Panc1 (cell line): ENCODE measurements at regions not wholly inside any gene's neighbourhood (a gene's known extent, or its start where the extent isn't known, plus 50 kb on each side); places are given as distances from the start of the nearest gene placed in this dataset.

Experiments
- ATAC-seq: fragments of 200-7000 bp; cut with Tn5 transposase; 2 replicates; pipeline ENCODE4 v1.9.1; 2020; ENCODE audit warnings: mild to moderate bottlenecking, moderate library complexity
- BruUV-seq: library from RNA; stranded (reverse); fragments of 400-500 nt; replicated peaks from 2 replicates; lab custom pipeline; 2021; lab: Mats Ljungman, UMichigan
- CTCF ChIA-PET: fragments of 300-600 bp; sonication (Branson Sonifier 250); formaldehyde crosslinking; loops from one replicate; lab custom pipeline; 2022; ENCODE audit warnings: antibody characterized with exemption; lab: Charles Lee
- POLR2A ChIA-PET: fragments of 300-600 bp; sonication (Branson Sonifier 250); formaldehyde crosslinking; loops from one replicate; lab custom pipeline; 2022; ENCODE audit warnings: antibody characterized with exemption; lab: Charles Lee
- DNase-seq: peaks from one replicate; pipeline ENCODE4 v3.0.0-alpha.2; 2010; ENCODE audit warnings: low read depth, low spot score
- H3K27ac ChIP-seq: 2 replicates; pipeline ENCODE4 v1.5.1; 2011; ENCODE audit warnings: mild to moderate bottlenecking, low read length, inconsistent platforms
- H3K27me3 ChIP-seq: fragments of 200-500 bp; sonication (Bioruptor generic); 2 replicates; pipeline ENCODE4 v1.6.0; 2014; ENCODE audit warnings: low read length, inconsistent platforms; ENCODE audit not compliant: control insufficient read depth, insufficient read depth
- H3K36me3 ChIP-seq: fragments of 200-500 bp; sonication (Bioruptor generic); 2 replicates; pipeline ENCODE4 v1.5.1; 2014; ENCODE audit warnings: inconsistent platforms, mild to moderate bottlenecking, low read length, moderate library complexity; ENCODE audit not compliant: control insufficient read depth, insufficient read depth
- H3K4me1 ChIP-seq: 2 replicates; pipeline ENCODE4 v1.5.1; 2011; ENCODE audit warnings: inconsistent platforms, mild to moderate bottlenecking, low read length, moderate library complexity; ENCODE audit not compliant: control insufficient read depth, insufficient read depth
- H3K4me3 ChIP-seq, 2 experiments: 2 replicates each; pipeline ENCODE4 v1.5.1; 2011 to 2012; ENCODE audit warnings: low read depth in 2 of 2, low read length in 2 of 2, mild to moderate bottlenecking in 2 of 2, inconsistent platforms in 1 of 2, moderate library complexity in 1 of 2
- H3K9me3 ChIP-seq: fragments of 200-500 bp; sonication (Bioruptor generic); 2 replicates; pipeline ENCODE4 v1.5.1; 2014; ENCODE audit warnings: low read depth, mild to moderate bottlenecking, inconsistent platforms, low read length, moderate library complexity; ENCODE audit not compliant: control insufficient read depth, insufficient read depth
- POLR2AphosphoS5 ChIP-seq: IDR thresholded peaks from 2 replicates; pipeline ENCODE4 v1.6.1; 2012; ENCODE audit warnings: mild to moderate bottlenecking, low read depth, low read length, moderate library complexity
- SIN3A ChIP-seq: IDR thresholded peaks from 2 replicates; pipeline ENCODE4 v1.6.1; 2012; ENCODE audit warnings: low read depth, mild to moderate bottlenecking, low read length, moderate library complexity, borderline replicate concordance; ENCODE audit not compliant: insufficient read depth
- TCF7L2 ChIP-seq: IDR thresholded peaks from 2 replicates; pipeline ENCODE4 v1.6.1; 2011; ENCODE audit warnings: mild to moderate bottlenecking, low read depth, low read length, inconsistent platforms
- in situ Hi-C: cut with HindIII; loops from 2 replicates; pipeline ENCODE4 v1.10.0; 2016; ENCODE audit warnings: low sequenced_read_pairs, low pct_unique_long_range_greater_than_20kb
- intact Hi-C: fragments of 100-400 bp; cut with micrococcal nuclease; formaldehyde crosslinking; loops from one replicate; pipeline ENCODE4 v1.10.0; 2022; ENCODE audit not compliant: unreplicated experiment
- TF ChIP-seq, protein P1 (sequence below), 2 experiments: IDR thresholded peaks; 2 replicates each; pipeline ENCODE4 v1.6.1; 2011 to 2012; ENCODE audit warnings: low read depth in 2 of 2, control low read depth in 1 of 2, low read length in 1 of 2, mild to moderate bottlenecking in 1 of 2, moderate library complexity in 1 of 2; ENCODE audit not compliant: insufficient read depth in 1 of 2
- TF ChIP-seq, protein P2 (sequence below): fragments of 450-650 bp; IDR thresholded peaks from 2 replicates; pipeline ENCODE4 v1.5.1; 2017; ENCODE audit warnings: mild to moderate bottlenecking

DNA sequence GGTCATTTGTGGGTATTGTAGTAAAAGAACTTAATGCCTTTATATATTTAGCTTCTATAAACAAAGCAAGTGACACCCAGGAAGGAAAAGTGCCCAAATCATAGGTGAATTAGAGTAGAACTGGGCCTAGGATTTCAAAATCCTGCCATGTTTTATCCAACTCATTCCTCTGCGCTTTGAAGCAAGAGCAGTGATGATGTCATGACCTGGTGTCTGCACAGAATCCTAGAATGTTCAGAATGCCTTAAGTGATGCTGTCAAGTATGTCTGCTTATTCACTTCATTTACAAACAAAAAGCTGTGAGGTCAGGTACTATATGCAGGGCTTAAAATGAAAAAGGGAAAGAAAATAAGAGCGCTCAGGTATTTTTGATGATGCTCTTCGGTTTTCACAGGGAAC, 737.2 kb upstream of the ANKRD30A start:
- Histone ChIP-seq H3K27ac (no peak overlapping the region), H3K36me3 (no peaks in the 10 kb centered on the region), H3K4me1 (no peaks in the 10 kb centered on the region), H3K27me3 (no peaks in the 10 kb centered on the region), H3K4me3 (no peak overlapping the region), H3K9me3 (no peaks in the 10 kb centered on the region)
- no peak for ATAC-seq
- no TSS peak for BruUV-seq
- intact Hi-C loops (no loop called here), in situ Hi-C loops (no loop called here)
- POLR2A ChIA-PET: no interaction called here
- DNase-seq: no peak
- TF ChIP-seq, protein P1, sequence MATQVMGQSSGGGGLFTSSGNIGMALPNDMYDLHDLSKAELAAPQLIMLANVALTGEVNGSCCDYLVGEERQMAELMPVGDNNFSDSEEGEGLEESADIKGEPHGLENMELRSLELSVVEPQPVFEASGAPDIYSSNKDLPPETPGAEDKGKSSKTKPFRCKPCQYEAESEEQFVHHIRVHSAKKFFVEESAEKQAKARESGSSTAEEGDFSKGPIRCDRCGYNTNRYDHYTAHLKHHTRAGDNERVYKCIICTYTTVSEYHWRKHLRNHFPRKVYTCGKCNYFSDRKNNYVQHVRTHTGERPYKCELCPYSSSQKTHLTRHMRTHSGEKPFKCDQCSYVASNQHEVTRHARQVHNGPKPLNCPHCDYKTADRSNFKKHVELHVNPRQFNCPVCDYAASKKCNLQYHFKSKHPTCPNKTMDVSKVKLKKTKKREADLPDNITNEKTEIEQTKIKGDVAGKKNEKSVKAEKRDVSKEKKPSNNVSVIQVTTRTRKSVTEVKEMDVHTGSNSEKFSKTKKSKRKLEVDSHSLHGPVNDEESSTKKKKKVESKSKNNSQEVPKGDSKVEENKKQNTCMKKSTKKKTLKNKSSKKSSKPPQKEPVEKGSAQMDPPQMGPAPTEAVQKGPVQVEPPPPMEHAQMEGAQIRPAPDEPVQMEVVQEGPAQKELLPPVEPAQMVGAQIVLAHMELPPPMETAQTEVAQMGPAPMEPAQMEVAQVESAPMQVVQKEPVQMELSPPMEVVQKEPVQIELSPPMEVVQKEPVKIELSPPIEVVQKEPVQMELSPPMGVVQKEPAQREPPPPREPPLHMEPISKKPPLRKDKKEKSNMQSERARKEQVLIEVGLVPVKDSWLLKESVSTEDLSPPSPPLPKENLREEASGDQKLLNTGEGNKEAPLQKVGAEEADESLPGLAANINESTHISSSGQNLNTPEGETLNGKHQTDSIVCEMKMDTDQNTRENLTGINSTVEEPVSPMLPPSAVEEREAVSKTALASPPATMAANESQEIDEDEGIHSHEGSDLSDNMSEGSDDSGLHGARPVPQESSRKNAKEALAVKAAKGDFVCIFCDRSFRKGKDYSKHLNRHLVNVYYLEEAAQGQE (IDR thresholded peaks at IDR 0.05; ENCODE audit: insufficient read depth in 1 of 2, low read depth in 2 of 2, low read length in 1 of 2): no peak
- TF ChIP-seq POLR2AphosphoS5 (no peak), TCF7L2 (no peak), SIN3A (no peak)
- TF ChIP-seq, protein P2, sequence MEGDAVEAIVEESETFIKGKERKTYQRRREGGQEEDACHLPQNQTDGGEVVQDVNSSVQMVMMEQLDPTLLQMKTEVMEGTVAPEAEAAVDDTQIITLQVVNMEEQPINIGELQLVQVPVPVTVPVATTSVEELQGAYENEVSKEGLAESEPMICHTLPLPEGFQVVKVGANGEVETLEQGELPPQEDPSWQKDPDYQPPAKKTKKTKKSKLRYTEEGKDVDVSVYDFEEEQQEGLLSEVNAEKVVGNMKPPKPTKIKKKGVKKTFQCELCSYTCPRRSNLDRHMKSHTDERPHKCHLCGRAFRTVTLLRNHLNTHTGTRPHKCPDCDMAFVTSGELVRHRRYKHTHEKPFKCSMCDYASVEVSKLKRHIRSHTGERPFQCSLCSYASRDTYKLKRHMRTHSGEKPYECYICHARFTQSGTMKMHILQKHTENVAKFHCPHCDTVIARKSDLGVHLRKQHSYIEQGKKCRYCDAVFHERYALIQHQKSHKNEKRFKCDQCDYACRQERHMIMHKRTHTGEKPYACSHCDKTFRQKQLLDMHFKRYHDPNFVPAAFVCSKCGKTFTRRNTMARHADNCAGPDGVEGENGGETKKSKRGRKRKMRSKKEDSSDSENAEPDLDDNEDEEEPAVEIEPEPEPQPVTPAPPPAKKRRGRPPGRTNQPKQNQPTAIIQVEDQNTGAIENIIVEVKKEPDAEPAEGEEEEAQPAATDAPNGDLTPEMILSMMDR: no peak
- CTCF ChIA-PET: no interaction called here

DNA sequence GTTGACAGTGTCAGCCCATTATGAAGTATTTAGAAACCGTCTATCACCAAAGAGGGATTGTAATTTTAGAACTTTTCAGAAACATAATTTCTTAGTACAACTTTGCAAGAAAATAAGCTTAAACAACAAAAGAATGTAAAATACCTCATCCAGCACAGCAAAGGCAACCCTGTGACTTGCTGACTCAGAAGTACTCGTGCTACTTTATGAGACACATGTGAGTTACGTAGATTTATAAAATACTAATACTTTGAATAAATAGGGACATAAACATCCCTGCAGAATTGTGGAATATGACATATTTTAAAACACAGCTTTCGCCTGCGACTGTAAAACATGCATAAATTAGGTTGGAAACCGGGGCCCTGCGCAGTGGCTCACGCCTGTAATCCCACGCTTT, 739.7 kb upstream of the ANKRD30A start:
- in situ Hi-C loops (no loop called here), intact Hi-C loops (no loop called here)
- no TSS peak for BruUV-seq
- no peaks in the 10 kb centered on the region for H3K27me3 ChIP-seq
- no peak overlapping the region for H3K27ac ChIP-seq
- no peaks in the 10 kb centered on the region for H3K9me3 ChIP-seq
- H3K4me1 ChIP-seq: no peaks in the 10 kb centered on the region
- DNase-seq (no peak), ATAC-seq (no peak)
- ChIA-PET POLR2A (no interaction called here), CTCF (no interaction called here)
- TF ChIP-seq POLR2AphosphoS5 (no peak), TCF7L2 (no peak)
- TF ChIP-seq, protein P2: no peak
- no peaks in the 10 kb centered on the region for H3K36me3 ChIP-seq
- no peak overlapping the region for H3K4me3 ChIP-seq
